HG02943 (cell line): ENCODE measurements at regions not wholly inside any gene's neighbourhood (a gene's known extent, or its start where the extent isn't known, plus 50 kb on each side); places are given as distances from the start of the nearest gene placed in this dataset.
"Not testable (repeated sequence)": the region's sequence is repeated elsewhere in the genome, so short reads cannot be mapped to it uniquely, and the experiment has no call there.

Source experiments
- ATAC-seq: cut with Tn5 transposase; IDR thresholded peaks from one replicate; pipeline ENCODE4 v1.9.1; 2021; ENCODE audit warnings: mild to moderate bottlenecking, low read depth, moderate library complexity; ENCODE audit not compliant: unreplicated experiment

- no peak for ATAC-seq
Measured at GRCh38 chr7:93750986-93751385, 139.6 kb downstream of the TFPI2 start.

DNA sequence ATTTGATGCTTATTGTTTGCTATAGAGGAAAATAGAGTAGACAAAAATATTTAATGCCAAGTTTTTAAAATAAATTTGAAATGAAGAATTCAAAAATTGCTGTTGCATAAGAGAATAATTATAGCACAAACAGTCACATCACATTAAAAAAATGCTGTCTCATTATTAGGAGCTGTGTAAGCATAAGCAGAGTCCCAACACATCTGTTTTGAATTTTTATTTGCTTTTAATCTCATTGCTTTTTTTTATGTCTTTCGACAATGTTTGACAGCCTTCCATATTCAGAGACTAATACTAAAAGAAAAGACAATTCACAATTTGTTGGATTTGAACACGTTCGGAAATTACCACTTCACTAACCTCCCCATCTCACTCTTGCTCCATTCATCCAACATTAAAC lies 143.5 kb downstream of the TFPI2 start:
- no peak for ATAC-seq

DNA sequence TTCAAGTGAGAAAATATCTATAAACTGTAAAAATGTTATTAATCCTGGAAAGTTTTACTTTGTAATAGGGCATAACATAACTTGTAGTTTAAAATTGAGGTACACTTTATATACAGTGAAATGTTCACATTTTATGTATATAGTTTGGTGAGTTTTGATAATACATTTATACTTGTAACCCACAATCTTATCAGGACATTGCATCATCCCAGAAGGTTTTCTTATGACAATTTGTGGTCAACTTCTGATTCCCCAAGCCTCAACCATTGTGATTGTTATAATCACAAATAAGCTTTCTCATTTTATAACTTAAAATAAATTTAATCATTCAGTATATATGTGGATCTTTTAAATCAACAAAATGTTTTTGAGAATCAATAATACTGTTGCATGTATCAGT lies 151.1 kb downstream of the TFPI2 start:
- no peak for ATAC-seq

- no peak for ATAC-seq
Measured at GRCh38 chr7:93737953-93738352, 152.6 kb downstream of the TFPI2 start.

GRCh38 chr7:93736668-93737369 lies 153.7 kb downstream of the TFPI2 start:
- ATAC-seq: no peak

- no peak for ATAC-seq
Measured at GRCh38 chr7:93728292-93728691, 153.8 kb upstream of the CALCR start.

DNA sequence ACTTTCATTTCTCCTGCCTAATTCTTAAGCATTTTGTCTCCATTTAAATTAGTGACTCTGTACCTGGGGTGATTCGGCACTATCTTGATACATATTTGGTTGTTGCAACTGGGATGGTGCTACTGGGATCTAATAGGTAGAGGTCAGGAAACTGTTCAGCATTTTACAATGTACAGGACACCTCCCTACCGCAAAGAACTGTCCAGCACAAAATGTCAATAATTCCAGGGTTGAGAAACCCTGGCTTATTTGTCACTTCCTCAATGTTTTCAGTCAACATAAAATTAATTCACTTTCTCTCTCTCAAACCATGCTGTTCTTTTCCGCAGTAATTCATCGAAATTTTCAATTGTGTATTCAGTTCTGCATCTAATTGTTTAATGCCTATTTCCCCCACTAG lies 151.4 kb upstream of the CALCR start:
- ATAC-seq: no peak

DNA sequence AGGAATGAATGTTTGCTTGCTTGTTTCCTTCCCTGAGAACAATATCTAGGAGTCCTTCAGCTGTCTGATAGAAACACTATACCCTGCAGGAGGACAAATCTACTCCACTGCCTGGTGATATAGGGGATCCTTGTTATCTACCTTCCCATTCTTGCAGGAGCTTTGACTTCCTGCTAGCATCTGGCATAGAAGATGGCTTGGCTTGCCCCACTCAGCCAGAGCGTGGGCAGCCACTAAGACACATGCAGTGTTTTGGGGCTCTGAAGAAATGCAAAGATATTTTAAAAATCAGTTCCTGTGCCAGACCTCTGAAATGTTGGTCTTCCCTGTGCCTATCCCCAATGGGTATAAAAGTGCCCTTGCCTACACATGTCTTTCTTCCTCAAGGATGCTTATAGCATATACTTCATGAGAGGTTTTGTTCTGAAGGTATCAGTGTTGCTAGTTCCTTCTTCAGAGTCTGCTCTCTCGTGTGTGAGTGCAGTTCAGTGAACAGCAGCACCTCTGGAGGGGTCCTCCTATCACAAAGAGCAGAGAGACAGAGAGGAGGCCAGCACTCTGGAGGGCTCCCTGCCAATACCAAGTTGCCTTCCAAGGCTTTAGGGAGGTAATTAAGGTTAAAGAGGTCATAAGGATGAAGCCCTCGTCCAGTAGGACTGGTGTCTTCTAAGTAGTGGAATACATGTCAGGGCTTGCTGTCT lies 149.1 kb upstream of the CALCR start:
- ATAC-seq: no peak

DNA sequence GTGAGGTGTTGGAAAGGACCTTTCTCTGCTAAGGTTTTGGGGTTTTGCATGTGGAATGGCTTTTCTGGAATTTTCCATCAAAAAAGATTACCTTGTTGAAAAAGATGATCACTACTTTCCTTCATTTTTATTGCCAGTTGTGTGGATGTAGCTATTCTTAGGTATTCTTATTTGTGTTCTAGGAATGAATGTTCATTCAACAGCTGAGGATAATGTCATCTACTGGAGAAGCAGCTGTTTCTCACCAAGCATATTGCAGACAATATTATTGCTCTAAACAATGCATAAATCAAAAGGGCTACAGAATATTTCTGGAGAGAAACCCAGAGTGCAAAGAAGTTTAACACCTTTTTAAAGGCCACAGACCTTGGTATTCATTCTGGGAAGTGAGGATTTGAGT lies 145.6 kb upstream of the CALCR start:
- no peak for ATAC-seq

DNA sequence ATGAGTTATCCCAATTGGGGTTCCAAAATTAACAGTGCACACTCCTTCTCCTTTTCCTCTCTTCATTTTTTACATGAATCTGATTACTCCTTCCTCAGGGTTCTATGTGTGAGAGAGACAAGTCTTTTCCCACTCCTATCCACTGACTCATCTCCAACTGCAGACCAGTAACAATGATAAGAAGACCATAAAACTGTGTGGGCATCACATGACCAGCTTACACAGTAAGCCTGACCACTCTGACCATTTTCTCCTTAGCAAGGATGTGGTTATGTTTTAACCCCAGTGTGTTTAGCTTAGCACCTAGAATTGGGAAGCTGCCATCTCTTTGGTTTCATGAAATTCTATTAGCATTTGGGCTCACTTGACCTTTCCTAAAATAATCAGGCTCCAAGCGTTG lies 145.0 kb upstream of the CALCR start:
- no peak for ATAC-seq

- ATAC-seq: no peak
Measured at GRCh38 chr7:93717217-93717900, 142.8 kb upstream of the CALCR start.

DNA sequence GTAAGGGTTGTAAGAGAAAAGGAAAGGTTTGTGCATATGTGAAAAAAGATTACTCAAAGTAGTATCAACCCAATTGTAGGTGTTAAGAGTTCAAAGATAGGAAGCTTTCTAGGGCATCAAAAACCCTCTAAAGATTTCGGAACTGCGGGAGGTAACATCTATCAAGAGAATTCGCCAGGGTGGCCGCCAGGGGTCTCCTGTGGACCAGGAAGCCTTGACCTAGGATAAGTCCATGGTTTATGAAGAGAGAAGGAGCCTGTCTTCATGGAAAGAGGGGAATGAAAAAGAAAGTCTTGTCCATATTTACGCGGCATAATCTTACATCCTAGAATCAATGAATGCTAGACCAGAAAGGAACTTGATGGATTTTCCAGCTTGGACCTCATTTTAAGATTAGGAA lies 140.7 kb upstream of the CALCR start:
- no peak for ATAC-seq

- ATAC-seq: no peak
Measured at GRCh38 chr7:93711926-93712325, 137.4 kb upstream of the CALCR start.

DNA sequence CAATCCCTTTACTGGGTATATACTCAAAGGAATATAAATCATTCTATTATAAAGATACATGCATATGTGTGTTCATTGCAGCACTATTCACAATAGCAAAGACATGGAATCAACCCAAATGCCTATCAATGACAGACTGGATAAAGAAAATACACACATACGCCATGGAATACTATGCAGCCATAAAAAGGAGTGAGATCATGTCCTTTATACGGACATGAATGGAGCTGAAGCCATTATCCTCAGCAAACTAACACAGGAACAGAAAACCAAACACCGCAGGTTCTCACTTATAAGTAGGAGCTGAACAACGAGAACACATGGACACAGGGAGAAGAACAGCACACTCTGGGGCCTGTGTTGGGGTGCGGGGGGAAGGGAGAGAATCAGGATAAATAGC lies 133.7 kb upstream of the CALCR start:
- not testable (repeated sequence) for ATAC-seq

DNA sequence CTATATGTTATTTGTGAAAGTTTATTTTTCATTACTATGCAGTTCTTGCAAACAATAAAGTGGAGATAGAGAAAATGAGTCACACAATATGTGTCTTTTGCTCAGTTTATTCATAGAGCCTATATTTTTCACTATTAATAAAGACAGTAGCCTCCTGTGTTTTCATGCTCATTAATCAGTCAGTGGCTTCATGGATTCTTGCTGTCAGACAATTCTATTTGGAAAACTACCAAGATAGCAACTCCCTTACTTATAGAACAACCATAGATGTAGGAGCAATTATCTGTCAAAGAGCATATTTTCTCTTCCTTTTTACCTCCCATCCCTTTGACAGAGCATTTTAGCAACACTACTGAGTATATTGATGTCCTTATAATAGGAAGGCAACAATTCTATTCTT lies 132.7 kb upstream of the CALCR start:
- ATAC-seq: no peak

- ATAC-seq: not testable (repeated sequence)
Measured at GRCh38 chr7:93706162-93706561, 131.6 kb upstream of the CALCR start.

GRCh38 chr7:93704217-93704616 lies 129.7 kb upstream of the CALCR start:
- no peak for ATAC-seq

DNA sequence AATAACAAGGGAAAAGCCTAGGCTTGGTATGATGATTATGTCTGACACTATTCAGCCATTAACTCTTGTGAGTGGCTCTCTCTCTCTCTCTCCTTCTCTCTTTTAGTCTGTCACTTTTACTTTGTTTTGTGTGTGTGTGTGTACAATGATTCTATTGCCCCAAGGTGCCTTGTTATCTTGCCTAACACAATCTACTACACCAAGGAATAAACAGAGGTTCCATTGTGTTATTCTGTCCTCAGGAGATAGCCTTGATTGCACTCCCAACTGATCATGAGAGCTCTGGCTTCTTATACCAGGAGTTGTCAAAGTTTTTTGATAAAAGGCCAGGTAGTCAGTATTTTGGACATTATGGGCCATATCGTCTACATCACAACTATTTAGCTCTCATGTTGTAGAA lies 123.4 kb upstream of the CALCR start:
- ATAC-seq: no peak

DNA sequence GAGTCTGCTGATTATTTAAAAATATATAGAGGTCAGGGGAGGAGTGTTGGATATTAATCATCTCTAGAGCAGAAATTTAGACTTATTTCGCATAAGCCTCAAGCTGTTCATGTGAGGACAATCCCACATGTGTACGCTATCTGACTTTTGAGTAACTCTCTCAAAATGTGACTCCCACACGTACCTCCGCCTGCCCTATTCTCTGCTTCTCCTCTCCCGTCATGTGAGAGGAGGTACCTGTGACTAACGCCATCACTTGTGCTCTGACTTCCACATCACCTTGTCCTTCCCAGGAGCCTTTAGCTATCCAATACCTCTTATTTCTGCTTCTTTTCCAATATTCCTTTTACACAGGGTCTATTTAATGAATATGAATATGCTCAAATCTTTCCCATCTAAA lies 119.3 kb upstream of the CALCR start:
- no peak for ATAC-seq

DNA sequence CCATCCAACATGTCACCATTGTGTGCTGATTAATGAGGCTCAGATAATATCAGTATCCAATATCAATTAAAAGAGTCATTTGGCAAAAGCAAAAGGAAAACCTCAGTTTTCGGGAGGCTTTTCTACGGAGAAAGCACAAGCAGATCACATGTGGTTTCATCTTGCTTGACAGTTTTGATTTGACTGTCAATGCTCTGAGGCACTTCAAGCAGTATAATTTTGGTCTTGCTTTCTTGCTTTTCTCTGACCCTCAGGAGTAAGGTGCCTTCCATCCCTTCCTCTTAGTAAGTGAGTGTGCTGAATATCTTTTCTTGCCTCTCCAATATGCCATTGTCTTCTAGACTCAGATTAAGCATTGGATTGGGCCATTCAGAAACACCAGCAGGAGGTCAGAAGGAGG lies 115.5 kb upstream of the CALCR start:
- no peak for ATAC-seq

GRCh38 chr7:93678185-93678584 lies 103.7 kb upstream of the CALCR start:
- no peak for ATAC-seq
